IMR-90 (cell line): ENCODE measurements at regions not wholly inside any gene's neighbourhood (a gene's known extent, or its start where the extent isn't known, plus 50 kb on each side); places are given as distances from the start of the nearest gene placed in this dataset.

ENCODE experiments used
- ATAC-seq: fragments of 200-7000 bp; cut with Tn5 transposase; 2 replicates; pipeline ENCODE4 v1.9.1; 2020; ENCODE audit warnings: low read depth, mild to moderate bottlenecking, moderate library complexity
- BruUV-seq: library from RNA; stranded (reverse); fragments of 400-500 nt; replicated peaks from 2 replicates; lab custom pipeline; 2021; lab: Mats Ljungman, UMichigan
- CTCF ChIA-PET: fragments of 300-600 bp; formaldehyde crosslinking; extraction: SDS; loops from one replicate; lab custom pipeline; 2021; ENCODE audit warnings: antibody characterized with exemption; lab: Yijun Ruan, JAX
- POLR2A ChIA-PET: fragments of 300-600 bp; sonication (Branson Sonifier 250); formaldehyde crosslinking; loops from one replicate; lab custom pipeline; 2022; ENCODE audit warnings: antibody characterized with exemption; ENCODE audit not compliant: unreplicated experiment; lab: Charles Lee
- DNase-seq: peaks from one replicate; pipeline ENCODE4 v3.0.0; 2013
- H2AFZ ChIP-seq: replicated peaks from 2 replicates; pipeline ENCODE3; 2013; ENCODE audit warnings: low read length, mild to moderate bottlenecking; ENCODE audit not compliant: poor library complexity
- H2AK5ac ChIP-seq: 2 replicates; pipeline ENCODE4 v1.6.1; 2013; ENCODE audit warnings: low read depth, low read length, inconsistent platforms
- H2AK9ac ChIP-seq: replicated peaks from 2 replicates; pipeline ENCODE3; 2013; ENCODE audit warnings: mild to moderate bottlenecking, low read depth, low read length, moderate library complexity; ENCODE audit not compliant: poor library complexity
- H2BK120ac ChIP-seq: 2 replicates; pipeline ENCODE4 v1.6.1; 2013; ENCODE audit warnings: low read depth, low read length, inconsistent platforms
- H2BK15ac ChIP-seq: 3 replicates; pipeline ENCODE4 v1.6.1; 2013; ENCODE audit warnings: low read depth, low read length, inconsistent platforms
- H2BK20ac ChIP-seq: 2 replicates; pipeline ENCODE4 v1.6.1; 2013; ENCODE audit warnings: low read depth, mild to moderate bottlenecking, inconsistent platforms, low read length, moderate library complexity
- H2BK5ac ChIP-seq: 2 replicates; pipeline ENCODE4 v1.6.1; 2013; ENCODE audit warnings: mild to moderate bottlenecking, low read depth, low read length, inconsistent platforms; ENCODE audit not compliant: poor library complexity, severe bottlenecking
- H3K14ac ChIP-seq: replicated peaks from 2 replicates; pipeline ENCODE4 v1.6.1; 2013; ENCODE audit warnings: low read depth, low read length, inconsistent platforms
- H3K18ac ChIP-seq: 2 replicates; pipeline ENCODE4 v1.6.1; 2013; ENCODE audit warnings: low read depth, low read length, control low read depth
- H3K23ac ChIP-seq: 2 replicates; pipeline ENCODE4 v1.6.1; 2013; ENCODE audit warnings: low read depth, low read length, inconsistent platforms
- H3K27ac ChIP-seq: 2 replicates; pipeline ENCODE4 v1.5.1; 2013; ENCODE audit warnings: mild to moderate bottlenecking, control low read depth, low read length; ENCODE audit not compliant: insufficient read depth
- H3K27me3 ChIP-seq: 2 replicates; pipeline ENCODE4 v1.6.1; 2013; ENCODE audit warnings: low read length; ENCODE audit not compliant: control insufficient read depth, insufficient read depth
- H3K36me3 ChIP-seq: 2 replicates; pipeline ENCODE4 v1.6.1; 2013; ENCODE audit warnings: low read length, mixed read lengths; ENCODE audit not compliant: control insufficient read depth, insufficient read depth
- H3K4ac ChIP-seq: 2 replicates; pipeline ENCODE4 v1.6.1; 2013; ENCODE audit warnings: low read depth, low read length, inconsistent platforms
- H3K4me1 ChIP-seq: 2 replicates; pipeline ENCODE4 v1.6.1; 2013; ENCODE audit warnings: low read length, mixed read lengths; ENCODE audit not compliant: control insufficient read depth, insufficient read depth
- H3K4me2 ChIP-seq: 2 replicates; pipeline ENCODE4 v1.6.1; 2013; ENCODE audit warnings: low read depth, mild to moderate bottlenecking, control low read depth, low read length, moderate library complexity
- H3K4me3 ChIP-seq: 2 replicates; pipeline ENCODE4 v1.5.1; 2013; ENCODE audit warnings: low read depth, mild to moderate bottlenecking, control low read depth, low read length, moderate library complexity; ENCODE audit not compliant: insufficient read depth
- H3K56ac ChIP-seq: 2 replicates; pipeline ENCODE4 v1.6.1; 2013; ENCODE audit warnings: low read length, inconsistent platforms; ENCODE audit not compliant: insufficient read depth; ENCODE audit errors: extremely low read depth
- H3K79me1 ChIP-seq, 2 experiments: 2 replicates each; pipeline ENCODE4 v1.6.1; 2013; ENCODE audit warnings: low read length in 2 of 2, inconsistent platforms in 1 of 2, low read depth in 1 of 2
- H3K9ac ChIP-seq: 2 replicates; pipeline ENCODE4 v1.6.1; 2013; ENCODE audit warnings: low read depth, low read length, control low read depth
- H3K9me1 ChIP-seq: 2 replicates; pipeline ENCODE4 v1.6.1; 2013; ENCODE audit warnings: low read length, inconsistent platforms; ENCODE audit not compliant: insufficient read depth
- H3K9me3 ChIP-seq: 2 replicates; pipeline ENCODE4 v1.6.1; 2013; ENCODE audit warnings: low read length; ENCODE audit not compliant: control insufficient read depth, insufficient read depth
- H4K20me1 ChIP-seq: 2 replicates; pipeline ENCODE4 v1.6.1; 2013; ENCODE audit warnings: low read length, inconsistent platforms; ENCODE audit not compliant: insufficient read depth
- H4K5ac ChIP-seq: 2 replicates; pipeline ENCODE4 v1.6.1; 2013; ENCODE audit warnings: mild to moderate bottlenecking, low read depth, low read length, control low read depth
- H4K8ac ChIP-seq, 2 experiments: 2 replicates each; pipeline ENCODE4 v1.6.1; 2013; ENCODE audit warnings: low read depth in 2 of 2, low read length in 2 of 2, control low read depth in 1 of 2, inconsistent platforms in 1 of 2
- H4K91ac ChIP-seq: 2 replicates; pipeline ENCODE4 v1.6.1; 2013; ENCODE audit warnings: low read depth, low read length, inconsistent platforms; ENCODE audit not compliant: insufficient read depth
- BHLHE40 ChIP-seq: fragments of 150-350 bp; IDR thresholded peaks from 2 replicates; pipeline ENCODE4 v1.6.1; 2016; ENCODE audit warnings: mild to moderate bottlenecking, low read depth, low read length
- CEBPB ChIP-seq: IDR thresholded peaks from 2 replicates; pipeline ENCODE4 v1.6.1; 2012; ENCODE audit warnings: low read depth, low read length, improper control_type of control experiment
- CHD1 ChIP-seq: IDR thresholded peaks from 2 replicates; pipeline ENCODE4 v1.6.1; 2012; ENCODE audit warnings: low read depth, low read length, improper control_type of control experiment
- ELK1 ChIP-seq: fragments of 150-350 bp; IDR thresholded peaks from 2 replicates; pipeline ENCODE4 v1.6.1; 2016; ENCODE audit warnings: low read depth, mild to moderate bottlenecking, low read length, moderate library complexity, borderline replicate concordance
- FOS ChIP-seq: fragments of 150-350 bp; IDR thresholded peaks from 2 replicates; pipeline ENCODE4 v1.6.1; 2016; ENCODE audit warnings: low read depth, low read length
- MAFK ChIP-seq: IDR thresholded peaks from 2 replicates; pipeline ENCODE4 v1.6.1; 2012; ENCODE audit warnings: low read depth, low read length, improper control_type of control experiment
- MAZ ChIP-seq: IDR thresholded peaks from 2 replicates; pipeline ENCODE4 v1.6.1; 2012; ENCODE audit warnings: low read depth, mild to moderate bottlenecking, low read length, improper control_type of control experiment, moderate library complexity, borderline replicate concordance
- MXI1 ChIP-seq: IDR thresholded peaks from 2 replicates; pipeline ENCODE4 v1.6.1; 2012; ENCODE audit warnings: low read depth, mild to moderate bottlenecking, low read length, moderate library complexity, borderline replicate concordance
- NFE2L2 ChIP-seq: fragments of 150-350 bp; IDR thresholded peaks from 2 replicates; pipeline ENCODE4 v1.6.1; 2016; ENCODE audit warnings: low read depth, mild to moderate bottlenecking, low read length
- POLR2A ChIP-seq: IDR thresholded peaks from 2 replicates; pipeline ENCODE4 v1.6.1; 2012; ENCODE audit warnings: mild to moderate bottlenecking, low read depth, low read length
- RAD21 ChIP-seq: IDR thresholded peaks from 2 replicates; pipeline ENCODE4 v1.6.1; 2012; ENCODE audit warnings: low read length, improper control_type of control experiment
- RCOR1 ChIP-seq: IDR thresholded peaks from 2 replicates; pipeline ENCODE4 v1.6.1; 2012; ENCODE audit warnings: mild to moderate bottlenecking, low read length, improper control_type of control experiment; ENCODE audit not compliant: insufficient replicate concordance
- RFX5 ChIP-seq: IDR thresholded peaks from 2 replicates; pipeline ENCODE4 v1.8.0; 2012; ENCODE audit warnings: low read depth, mild to moderate bottlenecking, low read length, moderate library complexity
- SMC3 ChIP-seq: fragments of 150-350 bp; IDR thresholded peaks from 2 replicates; pipeline ENCODE4 v1.6.1; 2016; ENCODE audit warnings: low read depth, mild to moderate bottlenecking, antibody characterized with exemption, low read length, moderate library complexity
- WGBS, 2 experiments: methylation state at CpG; one replicate each; pipeline versions ENCODE4 v1.1.5 to v1.1.7; 2013; ENCODE audit warnings: missing lambda C conversion rate in 2 of 2; ENCODE audit not compliant: insufficient read length in 1 of 2; ENCODE audit errors: extremely low coverage in 2 of 2; 5-methylcytosine and 5-hydroxymethylcytosine counted together
- dilution Hi-C: fragments of 300-500 bp; cut with HindIII; formaldehyde crosslinking; loops from one replicate; pipeline ENCODE4 v1.14.3; 2018; ENCODE audit warnings: low sequenced_read_pairs; ENCODE audit not compliant: unreplicated experiment
- in situ Hi-C: fragments of 300-500 bp; cut with MboI; formaldehyde crosslinking; loops from 3 replicates; pipeline ENCODE4 v1.14.3; 2019; ENCODE audit warnings: low sequenced_read_pairs, inconsistent platforms, mixed read lengths
- intact Hi-C: fragments of 100-400 bp; cut with micrococcal nuclease; formaldehyde crosslinking; loops from 2 replicates; pipeline ENCODE4 v1.10.0; 2022
- TF ChIP-seq, protein P1 (sequence below): fragments of 150-350 bp; IDR thresholded peaks from 2 replicates; pipeline ENCODE4 v1.6.1; 2017; ENCODE audit warnings: mild to moderate bottlenecking, antibody characterized with exemption, low read length, low read depth
- TF ChIP-seq, protein P2 (sequence below): conservative IDR thresholded peaks from 2 replicates; pipeline ENCODE4 v1.5.1; 2012; ENCODE audit warnings: mild to moderate bottlenecking, low read depth, low read length, improper control_type of control experiment

DNA sequence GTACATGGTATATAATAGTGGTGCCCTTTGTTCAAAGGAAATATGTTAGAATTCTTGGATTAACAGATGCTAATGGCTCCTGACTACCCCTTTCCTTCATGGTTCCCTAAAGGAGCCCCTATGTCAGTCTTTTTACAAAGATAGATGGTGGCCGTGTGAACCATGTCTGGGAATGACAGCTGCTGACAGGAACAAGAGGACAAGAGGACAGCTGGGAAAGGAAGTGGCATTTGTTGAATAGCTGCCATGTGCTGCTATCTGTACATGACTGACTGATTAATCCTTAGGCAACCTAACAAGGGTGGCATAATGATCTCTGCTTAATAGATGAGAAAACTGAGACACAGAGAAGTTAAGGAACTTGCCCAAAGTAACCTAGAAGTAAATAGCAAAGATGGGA, 321.7 kb downstream of the ZNF621 start:
- Histone ChIP-seq H2BK15ac (no peak overlapping the region), H4K5ac (no peak overlapping the region), H2BK20ac (no peak overlapping the region), H3K4me3 (no peak overlapping the region), H2BK5ac (no peak overlapping the region), H3K4me1 (no peaks in the 10 kb centered on the region), H3K27ac (no peak overlapping the region), H3K18ac (no peak overlapping the region), H4K91ac (no peak overlapping the region), H2AK5ac (no peak overlapping the region), H3K4me2 (no peak overlapping the region), H3K79me1 (no peaks in the 10 kb centered on the region), H3K14ac (no peak overlapping the region), H4K20me1 (no peaks in the 10 kb centered on the region), H3K9me1 (no peaks in the 10 kb centered on the region), H3K4ac (no peak overlapping the region), H3K56ac (no peak overlapping the region), H3K36me3 (no peaks in the 10 kb centered on the region), H2BK120ac (no peak overlapping the region), H2AFZ (no peak overlapping the region), H4K8ac (no peak overlapping the region), H2AK9ac (no peak overlapping the region), H3K9me3 (peaks cover 7% of the 10 kb centered on the region; the same call in 1 of the 2 replicates), H3K27me3 (no peaks in the 10 kb centered on the region), H3K23ac (no peak overlapping the region), H3K9ac (no peak overlapping the region)
- dilution Hi-C loops, result no loop called here
- intact Hi-C loops, result no loop called here
- TF ChIP-seq RCOR1, result no peak
- TF ChIP-seq CHD1, result no peak
- TF ChIP-seq SMC3, result no peak
- no peak for TF ChIP-seq ELK1
- TF ChIP-seq, protein P1, sequence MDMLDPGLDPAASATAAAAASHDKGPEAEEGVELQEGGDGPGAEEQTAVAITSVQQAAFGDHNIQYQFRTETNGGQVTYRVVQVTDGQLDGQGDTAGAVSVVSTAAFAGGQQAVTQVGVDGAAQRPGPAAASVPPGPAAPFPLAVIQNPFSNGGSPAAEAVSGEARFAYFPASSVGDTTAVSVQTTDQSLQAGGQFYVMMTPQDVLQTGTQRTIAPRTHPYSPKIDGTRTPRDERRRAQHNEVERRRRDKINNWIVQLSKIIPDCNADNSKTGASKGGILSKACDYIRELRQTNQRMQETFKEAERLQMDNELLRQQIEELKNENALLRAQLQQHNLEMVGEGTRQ, result no peak
- TF ChIP-seq FOS, result no peak
- TF ChIP-seq MAZ, result no peak
- no peak for TF ChIP-seq RFX5
- TF ChIP-seq RAD21, result no peak
- TF ChIP-seq POLR2A, result no peak
- TF ChIP-seq BHLHE40, result no peak
- TF ChIP-seq, protein P2, sequence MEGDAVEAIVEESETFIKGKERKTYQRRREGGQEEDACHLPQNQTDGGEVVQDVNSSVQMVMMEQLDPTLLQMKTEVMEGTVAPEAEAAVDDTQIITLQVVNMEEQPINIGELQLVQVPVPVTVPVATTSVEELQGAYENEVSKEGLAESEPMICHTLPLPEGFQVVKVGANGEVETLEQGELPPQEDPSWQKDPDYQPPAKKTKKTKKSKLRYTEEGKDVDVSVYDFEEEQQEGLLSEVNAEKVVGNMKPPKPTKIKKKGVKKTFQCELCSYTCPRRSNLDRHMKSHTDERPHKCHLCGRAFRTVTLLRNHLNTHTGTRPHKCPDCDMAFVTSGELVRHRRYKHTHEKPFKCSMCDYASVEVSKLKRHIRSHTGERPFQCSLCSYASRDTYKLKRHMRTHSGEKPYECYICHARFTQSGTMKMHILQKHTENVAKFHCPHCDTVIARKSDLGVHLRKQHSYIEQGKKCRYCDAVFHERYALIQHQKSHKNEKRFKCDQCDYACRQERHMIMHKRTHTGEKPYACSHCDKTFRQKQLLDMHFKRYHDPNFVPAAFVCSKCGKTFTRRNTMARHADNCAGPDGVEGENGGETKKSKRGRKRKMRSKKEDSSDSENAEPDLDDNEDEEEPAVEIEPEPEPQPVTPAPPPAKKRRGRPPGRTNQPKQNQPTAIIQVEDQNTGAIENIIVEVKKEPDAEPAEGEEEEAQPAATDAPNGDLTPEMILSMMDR, result no peak
- TF ChIP-seq MXI1, result no peak
- TF ChIP-seq MAFK, result no peak
- TF ChIP-seq NFE2L2, result no peak
- TF ChIP-seq CEBPB, result no peak
- no peak for DNase-seq
- POLR2A ChIA-PET, result no interaction called here
- in situ Hi-C loops, result no loop called here
- WGBS, 2 experiments, result no CpG with 5 or more reads among the region's 1 CpG
- CTCF ChIA-PET, result no interaction called here
- no peak for ATAC-seq
- BruUV-seq, result no TSS peak
